SK-MEL-5 (cell line): ENCODE measurements at regions not wholly inside any gene's neighbourhood (a gene's known extent, or its start where the extent isn't known, plus 50 kb on each side); places are given as distances from the start of the nearest gene placed in this dataset.

Experiments used
- DNase-seq: peaks from one replicate; pipeline ENCODE4 v3.0.0-alpha.2; 2016; ENCODE audit warnings: low read depth, low spot score
- in situ Hi-C: cut with HindIII; loops from 2 replicates; pipeline ENCODE4 v1.10.0; 2016; ENCODE audit warnings: low sequenced_read_pairs, high pct_unique_total_duplicates, low pct_unique_long_range_greater_than_20kb

GRCh38 chr6:151733680-151734320 lies 73.7 kb upstream of the ESR1 start:
- no peak for DNase-seq
- in situ Hi-C loops: no loop called here

GRCh38 chr6:151738267-151738666 lies 69.2 kb upstream of the ESR1 start:
- in situ Hi-C loops: no loop called here
- no peak for DNase-seq

GRCh38 chr6:151738960-151739359 lies 68.5 kb upstream of the ESR1 start:
- in situ Hi-C loops: no loop called here
- DNase-seq: no peak

DNA sequence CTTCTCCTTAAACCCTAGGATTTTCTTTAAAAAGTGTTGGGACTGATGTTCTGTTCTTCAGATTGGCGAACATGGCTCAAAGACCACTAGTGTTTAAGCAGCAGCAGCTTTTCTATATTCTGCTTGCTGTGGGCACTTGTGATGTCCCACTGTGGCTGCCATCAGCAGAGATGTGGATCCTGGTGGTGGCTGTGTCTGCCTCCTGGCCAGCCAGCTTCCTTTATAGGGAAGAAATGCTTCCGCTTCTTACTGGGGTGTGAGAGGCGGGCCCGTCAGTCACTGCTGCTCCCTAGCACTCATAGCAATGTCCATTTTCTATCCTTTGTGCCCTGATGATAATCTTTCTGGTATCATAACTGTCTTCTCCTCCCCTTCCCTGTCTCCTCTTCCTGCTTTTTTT lies 66.7 kb upstream of the ESR1 start:
- no peak for DNase-seq
- in situ Hi-C loops: no loop called here

GRCh38 chr6:151747896-151748295 lies 59.6 kb upstream of the ESR1 start:
- in situ Hi-C loops: no loop called here
- no peak for DNase-seq

GRCh38 chr6:151749341-151749740 lies 58.1 kb upstream of the ESR1 start:
- no peak for DNase-seq
- in situ Hi-C loops: no loop called here

GRCh38 chr6:151753581-151753980 lies 53.9 kb upstream of the ESR1 start:
- in situ Hi-C loops: no loop called here
- no peak for DNase-seq

GRCh38 chr6:151757506-151757955 lies 50.0 kb upstream of the ESR1 start:
- in situ Hi-C loops: no loop called here
- no peak for DNase-seq
